Activated naive CD4-positive, alpha-beta T cell (primary cell): ENCODE measurements at regions not wholly inside any gene's neighbourhood (a gene's known extent, or its start where the extent isn't known, plus 50 kb on each side); places are given as distances from the start of the nearest gene placed in this dataset.
"Not testable (repeated sequence)": the region's sequence is repeated elsewhere in the genome, so short reads cannot be mapped to it uniquely, and the experiment has no call there.

Experiments used
- DNase-seq, 4 experiments: peaks; one replicate each; lab custom pipeline; 2025; lab: John Stamatoyannopoulos, UW

- not testable (repeated sequence) for DNase-seq
Measured at GRCh38 chr6:147651-148050, 144.6 kb upstream of the DUSP22 start.

GRCh38 chr6:148051-148984, 144.0 kb upstream of the DUSP22 start:
- DNase-seq: peak in 3 of 4 experiments; percentile 19 to 60 (median 43)

- not testable (repeated sequence) for DNase-seq
Measured at GRCh38 chr6:150147-150546, 142.1 kb upstream of the DUSP22 start.

GRCh38 chr6:152436-152835, 139.9 kb upstream of the DUSP22 start:
- not testable (repeated sequence) for DNase-seq

GRCh38 chr6:153026-153425, 139.3 kb upstream of the DUSP22 start:
- DNase-seq: not testable (repeated sequence)

GRCh38 chr6:153867-154266, 138.4 kb upstream of the DUSP22 start:
- not testable (repeated sequence) for DNase-seq

- DNase-seq: not testable (repeated sequence)
Measured at GRCh38 chr6:154321-155092, 137.8 kb upstream of the DUSP22 start.

GRCh38 chr6:156010-156409, 136.3 kb upstream of the DUSP22 start:
- no peak for DNase-seq

GRCh38 chr6:156441-157140, 135.7 kb upstream of the DUSP22 start:
- DNase-seq: not testable (repeated sequence)

- DNase-seq: not testable (repeated sequence)
Measured at GRCh38 chr6:157176-157575, 135.1 kb upstream of the DUSP22 start.

GRCh38 chr6:161657-162056, 130.6 kb upstream of the DUSP22 start:
- DNase-seq: not testable (repeated sequence)

GRCh38 chr6:164720-165119, 127.6 kb upstream of the DUSP22 start:
- no peak for DNase-seq

GRCh38 chr6:165263-165662, 127.0 kb upstream of the DUSP22 start:
- no peak for DNase-seq

GRCh38 chr6:165906-166305, 126.4 kb upstream of the DUSP22 start:
- DNase-seq: no peak

- DNase-seq: no peak
Measured at GRCh38 chr6:168865-169455, 123.3 kb upstream of the DUSP22 start.

- DNase-seq: no peak
Measured at GRCh38 chr6:174036-174435, 118.3 kb upstream of the DUSP22 start.

- no peak for DNase-seq
Measured at GRCh38 chr6:175680-176079, 116.6 kb upstream of the DUSP22 start.

GRCh38 chr6:176766-177165, 115.5 kb upstream of the DUSP22 start:
- no peak for DNase-seq

- DNase-seq: no peak
Measured at GRCh38 chr6:178119-178518, 114.2 kb upstream of the DUSP22 start.

GRCh38 chr6:178929-179328, 113.4 kb upstream of the DUSP22 start:
- DNase-seq: not testable (repeated sequence)

GRCh38 chr6:179340-179950, 112.8 kb upstream of the DUSP22 start:
- DNase-seq: no peak
